MM.1S (cell line): ENCODE measurements at regions not wholly inside any gene's neighbourhood (a gene's known extent, or its start where the extent isn't known, plus 50 kb on each side); places are given as distances from the start of the nearest gene placed in this dataset.

Experiments
- EZH2phosphoT487 ChIP-seq: fragments of 300-600 bp; sonication (generic); IDR thresholded peaks from 2 replicates; pipeline ENCODE4 v1.6.1; 2018; ENCODE audit warnings: antibody characterized with exemption, low read length
- TF ChIP-seq, protein P1 (sequence below): fragments of 300-600 bp; sonication (generic); IDR thresholded peaks from 2 replicates; pipeline ENCODE4 v1.5.1; 2016; ENCODE audit warnings: antibody characterized with exemption, low read length, mixed read lengths

DNA sequence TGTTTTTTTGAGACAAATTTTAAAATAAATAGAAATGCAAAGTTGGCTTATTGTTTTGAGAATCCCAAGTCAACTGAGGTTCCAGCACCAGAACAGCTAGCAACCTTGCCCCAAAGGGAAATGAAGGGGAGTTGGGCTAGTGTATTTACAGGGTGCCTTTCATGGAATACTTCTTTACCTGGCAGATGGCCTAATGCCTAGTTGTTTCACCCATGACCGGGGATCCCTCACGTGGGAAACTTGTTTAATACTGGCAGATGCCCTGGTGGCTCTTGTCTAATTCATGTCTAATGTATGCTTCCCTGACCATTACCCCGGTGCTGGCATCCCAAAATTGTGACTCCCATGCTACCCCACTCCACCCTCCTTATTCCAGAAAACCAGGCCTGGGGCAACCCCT is 861.1 kb upstream of the ZWINT start:
- TF ChIP-seq, protein P1, sequence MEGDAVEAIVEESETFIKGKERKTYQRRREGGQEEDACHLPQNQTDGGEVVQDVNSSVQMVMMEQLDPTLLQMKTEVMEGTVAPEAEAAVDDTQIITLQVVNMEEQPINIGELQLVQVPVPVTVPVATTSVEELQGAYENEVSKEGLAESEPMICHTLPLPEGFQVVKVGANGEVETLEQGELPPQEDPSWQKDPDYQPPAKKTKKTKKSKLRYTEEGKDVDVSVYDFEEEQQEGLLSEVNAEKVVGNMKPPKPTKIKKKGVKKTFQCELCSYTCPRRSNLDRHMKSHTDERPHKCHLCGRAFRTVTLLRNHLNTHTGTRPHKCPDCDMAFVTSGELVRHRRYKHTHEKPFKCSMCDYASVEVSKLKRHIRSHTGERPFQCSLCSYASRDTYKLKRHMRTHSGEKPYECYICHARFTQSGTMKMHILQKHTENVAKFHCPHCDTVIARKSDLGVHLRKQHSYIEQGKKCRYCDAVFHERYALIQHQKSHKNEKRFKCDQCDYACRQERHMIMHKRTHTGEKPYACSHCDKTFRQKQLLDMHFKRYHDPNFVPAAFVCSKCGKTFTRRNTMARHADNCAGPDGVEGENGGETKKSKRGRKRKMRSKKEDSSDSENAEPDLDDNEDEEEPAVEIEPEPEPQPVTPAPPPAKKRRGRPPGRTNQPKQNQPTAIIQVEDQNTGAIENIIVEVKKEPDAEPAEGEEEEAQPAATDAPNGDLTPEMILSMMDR, result no peak
- no peak for TF ChIP-seq EZH2phosphoT487
